Mesendoderm (in vitro differentiated cells): ENCODE measurements at regions not wholly inside any gene's neighbourhood (a gene's known extent, or its start where the extent isn't known, plus 50 kb on each side); places are given as distances from the start of the nearest gene placed in this dataset.

Experiments used
- DNase-seq: peaks from one replicate; pipeline ENCODE4 v3.0.0; 2013
- H2AK5ac ChIP-seq: 2 replicates; pipeline ENCODE4 v1.6.1; 2013; ENCODE audit warnings: low read length, inconsistent platforms
- H2BK120ac ChIP-seq: 2 replicates; pipeline ENCODE4 v1.6.1; 2013; ENCODE audit warnings: low read depth, mild to moderate bottlenecking, low read length, moderate library complexity, mixed read lengths
- H2BK15ac ChIP-seq: replicated peaks from 2 replicates; pipeline ENCODE4 v1.6.1; 2013; ENCODE audit warnings: low read depth, mild to moderate bottlenecking, moderate library complexity
- H2BK5ac ChIP-seq: 2 replicates; pipeline ENCODE4 v1.6.1; 2013; ENCODE audit warnings: low read length, inconsistent platforms
- H3K18ac ChIP-seq: 2 replicates; pipeline ENCODE4 v1.6.1; 2013; ENCODE audit warnings: mild to moderate bottlenecking, low read length, mixed read lengths
- H3K23ac ChIP-seq: one replicate; pipeline ENCODE4 v1.6.1; 2013; ENCODE audit warnings: low read length
- H3K27ac ChIP-seq: 2 replicates; pipeline ENCODE4 v1.5.1; 2013; ENCODE audit warnings: low read depth, mild to moderate bottlenecking, inconsistent platforms, low read length, moderate library complexity
- H3K27me3 ChIP-seq: 2 replicates; pipeline ENCODE4 v1.6.1; 2013; ENCODE audit warnings: low read length, control low read depth, mild to moderate bottlenecking, inconsistent platforms; ENCODE audit not compliant: insufficient read depth, poor library complexity
- H3K36me3 ChIP-seq: 2 replicates; pipeline ENCODE4 v1.6.1; 2013; ENCODE audit warnings: low read length, inconsistent platforms; ENCODE audit not compliant: control insufficient read depth, insufficient read depth
- H3K4ac ChIP-seq: one replicate; pipeline ENCODE4 v1.6.1; 2013; ENCODE audit warnings: low read depth, mild to moderate bottlenecking, low read length, moderate library complexity
- H3K4me1 ChIP-seq: 2 replicates; pipeline ENCODE4 v1.6.1; 2013; ENCODE audit warnings: low read depth, low read length, inconsistent platforms; ENCODE audit not compliant: control insufficient read depth
- H3K4me2 ChIP-seq: 2 replicates; pipeline ENCODE4 v1.6.1; 2013; ENCODE audit warnings: low read length
- H3K4me3 ChIP-seq: 2 replicates; pipeline ENCODE4 v1.5.1; 2013; ENCODE audit warnings: mild to moderate bottlenecking, low read length
- H3K56ac ChIP-seq: one replicate; pipeline ENCODE4 v1.6.1; 2013; ENCODE audit warnings: low read length
- H3K79me1 ChIP-seq: 2 replicates; pipeline ENCODE4 v1.6.1; 2013; ENCODE audit warnings: low read length, inconsistent platforms
- H3K79me2 ChIP-seq: 2 replicates; pipeline ENCODE4 v1.6.1; 2013; ENCODE audit warnings: mild to moderate bottlenecking, low read length; ENCODE audit not compliant: control insufficient read depth, insufficient read depth
- H3K9ac ChIP-seq: 2 replicates; pipeline ENCODE4 v1.6.1; 2013; ENCODE audit warnings: low read length, inconsistent platforms
- H4K5ac ChIP-seq: one replicate; pipeline ENCODE4 v1.6.1; 2013; ENCODE audit warnings: low read length
- H4K8ac ChIP-seq: one replicate; pipeline ENCODE4 v1.6.1; 2013; ENCODE audit warnings: low read depth, mild to moderate bottlenecking, control low read depth, low read length, moderate library complexity
- WGBS: extraction: QIAGEN DNeasy Blood & Tissue Kit; methylation state at CpG from one replicate; pipeline ENCODE4 v1.1.7; 2013; ENCODE audit warnings: low lambda C conversion rate, missing lambda C conversion rate; ENCODE audit not compliant: insufficient coverage; ENCODE audit errors: extremely low coverage; 5-methylcytosine and 5-hydroxymethylcytosine counted together

DNA sequence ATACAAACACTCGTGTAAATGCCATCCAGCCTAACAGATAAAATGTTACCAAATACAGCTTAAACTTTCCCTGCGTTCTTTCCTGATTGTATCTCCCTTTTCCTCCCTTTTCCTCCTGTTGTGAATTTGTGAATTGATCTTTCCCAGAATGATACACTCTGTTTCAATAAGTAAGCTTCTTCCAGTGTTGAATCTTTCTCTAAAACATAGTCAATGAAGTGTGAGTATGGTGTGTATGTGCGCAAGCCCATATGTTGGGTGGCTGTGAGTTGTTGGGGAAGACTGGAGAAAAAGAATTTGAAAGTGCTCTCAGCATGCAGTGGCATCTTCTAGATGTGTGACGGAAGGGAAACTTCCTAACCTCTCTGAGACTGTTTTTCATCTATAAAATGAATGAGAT, 143.1 kb upstream of the KLF4 start:
- no peak overlapping the region for H4K5ac ChIP-seq
- no CpG with 5 or more reads among the region's 4 CpGs for WGBS

DNA sequence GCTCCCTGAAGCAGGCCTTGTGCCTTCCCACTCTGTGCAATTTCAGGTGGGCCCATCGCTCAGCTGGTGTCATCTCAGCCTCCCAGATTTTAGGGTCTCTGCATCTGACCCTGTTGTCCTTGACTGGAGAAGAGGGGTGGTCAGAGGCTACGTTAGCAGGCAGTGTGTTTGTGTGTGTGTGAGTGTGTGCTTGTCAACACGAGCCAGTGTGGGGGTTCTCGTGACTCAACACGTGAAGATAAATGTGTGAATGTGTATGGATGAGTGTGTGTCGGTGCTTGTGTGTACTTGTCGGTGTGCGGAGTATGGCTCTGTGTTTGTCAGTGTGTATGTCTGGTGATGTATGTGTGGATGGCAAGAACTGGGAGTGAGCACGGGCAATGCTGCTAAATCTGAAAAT, 142.6 kb upstream of the KLF4 start:
- H3K4me3 ChIP-seq: no peak overlapping the region
- no peak overlapping the region for H2BK5ac ChIP-seq
- H3K79me1 ChIP-seq: no peaks in the 10 kb centered on the region
- H4K5ac ChIP-seq: no peak overlapping the region
- H3K36me3 ChIP-seq: no peaks in the 10 kb centered on the region
- WGBS: no CpG with 5 or more reads among the region's 9 CpGs
- no peak overlapping the region for H3K9ac ChIP-seq
- H3K4me2 ChIP-seq: no peak overlapping the region
- no peaks in the 10 kb centered on the region for H3K27me3 ChIP-seq
- no peak overlapping the region for H3K27ac ChIP-seq
- H4K8ac ChIP-seq: no peak overlapping the region
- H3K79me2 ChIP-seq: no peaks in the 10 kb centered on the region
- no peak overlapping the region for H2AK5ac ChIP-seq
- no peak overlapping the region for H3K23ac ChIP-seq
- no peak overlapping the region for H3K4ac ChIP-seq
- no peak overlapping the region for H2BK120ac ChIP-seq
- no peak overlapping the region for H3K18ac ChIP-seq
- H3K4me1 ChIP-seq: no peaks in the 10 kb centered on the region
- no peak for DNase-seq
- H3K56ac ChIP-seq: no peak overlapping the region
- H2BK15ac ChIP-seq: no peak overlapping the region

More for the DNA sequence above, 143.1 kb upstream of the KLF4 start:
- no peak overlapping the region for H3K56ac ChIP-seq
- H3K27me3 ChIP-seq: no peaks in the 10 kb centered on the region
- H3K36me3 ChIP-seq: no peaks in the 10 kb centered on the region
- H4K8ac ChIP-seq: no peak overlapping the region
- H3K4me2 ChIP-seq: no peak overlapping the region
- H3K23ac ChIP-seq: no peak overlapping the region
- DNase-seq: no peak
- H3K27ac ChIP-seq: no peak overlapping the region
- H3K18ac ChIP-seq: no peak overlapping the region
- no peak overlapping the region for H3K4ac ChIP-seq
- no peak overlapping the region for H2AK5ac ChIP-seq
- H3K79me2 ChIP-seq: no peaks in the 10 kb centered on the region
- H2BK5ac ChIP-seq: no peak overlapping the region
- H2BK120ac ChIP-seq: no peak overlapping the region
- no peak overlapping the region for H2BK15ac ChIP-seq
- H3K4me1 ChIP-seq: no peaks in the 10 kb centered on the region
- no peak overlapping the region for H3K4me3 ChIP-seq
- no peak overlapping the region for H3K9ac ChIP-seq
- H3K79me1 ChIP-seq: no peaks in the 10 kb centered on the region

DNA sequence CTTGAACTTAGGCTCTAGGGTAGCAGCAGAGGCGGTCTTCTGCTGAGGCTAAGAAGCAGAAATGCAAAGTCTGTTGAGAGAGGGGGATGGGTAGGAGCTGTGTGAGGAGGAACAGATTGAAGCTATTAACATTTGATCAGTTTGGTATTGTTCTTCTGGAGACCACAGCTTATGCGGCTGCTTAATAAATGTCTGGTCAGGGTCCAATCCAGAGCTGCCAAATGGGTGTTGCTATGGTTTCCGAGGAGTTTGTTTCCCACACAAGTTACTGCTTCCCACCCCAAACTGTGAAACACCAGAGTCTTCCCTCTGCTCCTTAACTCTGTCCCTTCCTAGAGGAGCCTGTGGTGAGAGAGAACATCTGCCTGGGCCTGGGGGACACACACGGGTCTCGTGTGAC, 142.2 kb upstream of the KLF4 start:
- Histone ChIP-seq H4K8ac (no peak overlapping the region), H3K79me2 (no peaks in the 10 kb centered on the region), H2AK5ac (no peak overlapping the region), H3K4me3 (no peak overlapping the region), H3K79me1 (no peaks in the 10 kb centered on the region), H3K36me3 (no peaks in the 10 kb centered on the region), H3K27ac (no peak overlapping the region), H3K4ac (no peak overlapping the region), H3K27me3 (no peaks in the 10 kb centered on the region), H3K56ac (no peak overlapping the region), H2BK15ac (no peak overlapping the region), H3K4me2 (no peak overlapping the region), H3K4me1 (no peaks in the 10 kb centered on the region), H2BK5ac (no peak overlapping the region), H4K5ac (no peak overlapping the region), H2BK120ac (no peak overlapping the region), H3K18ac (no peak overlapping the region), H3K23ac (no peak overlapping the region), H3K9ac (no peak overlapping the region)
- no CpG with 5 or more reads among the region's 5 CpGs for WGBS
- DNase-seq: peak; percentile 27

DNA sequence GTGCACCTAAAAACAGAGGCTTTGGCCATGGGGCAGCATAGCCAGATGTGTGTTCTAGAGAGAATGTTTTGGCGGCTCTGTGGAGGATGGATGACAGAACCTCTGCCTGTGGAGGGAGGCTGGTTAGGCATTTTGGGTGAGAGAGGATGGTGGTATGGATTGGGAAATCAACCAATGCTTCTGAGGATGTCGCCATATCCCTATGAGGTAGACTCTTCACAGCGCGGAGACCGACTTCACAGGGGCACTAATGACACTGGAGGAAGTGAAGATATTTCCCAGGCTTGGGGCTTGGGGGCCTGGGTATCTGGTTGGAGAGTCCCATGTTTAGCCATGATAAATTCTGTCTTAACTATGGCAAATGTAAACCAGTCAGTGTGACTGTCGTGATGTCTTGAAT, 140.6 kb upstream of the KLF4 start:
- H3K18ac ChIP-seq: no peak overlapping the region
- no peak overlapping the region for H3K4me3 ChIP-seq
- H3K23ac ChIP-seq: no peak overlapping the region
- H3K56ac ChIP-seq: no peak overlapping the region
- no peaks in the 10 kb centered on the region for H3K79me1 ChIP-seq
- no peak overlapping the region for H4K5ac ChIP-seq
- H3K4me2 ChIP-seq: no peak overlapping the region
- no peak overlapping the region for H2BK120ac ChIP-seq
- H3K9ac ChIP-seq: no peak overlapping the region
- no peak overlapping the region for H2BK5ac ChIP-seq
- H3K4ac ChIP-seq: no peak overlapping the region
- no peaks in the 10 kb centered on the region for H3K79me2 ChIP-seq
- no peak overlapping the region for H2BK15ac ChIP-seq
- H3K36me3 ChIP-seq: no peaks in the 10 kb centered on the region
- no peak overlapping the region for H4K8ac ChIP-seq
- DNase-seq: no peak
- WGBS: no CpG with 5 or more reads among the region's 6 CpGs
- H3K4me1 ChIP-seq: no peaks in the 10 kb centered on the region
- H3K27ac ChIP-seq: no peak overlapping the region
- no peaks in the 10 kb centered on the region for H3K27me3 ChIP-seq
- no peak overlapping the region for H2AK5ac ChIP-seq

DNA sequence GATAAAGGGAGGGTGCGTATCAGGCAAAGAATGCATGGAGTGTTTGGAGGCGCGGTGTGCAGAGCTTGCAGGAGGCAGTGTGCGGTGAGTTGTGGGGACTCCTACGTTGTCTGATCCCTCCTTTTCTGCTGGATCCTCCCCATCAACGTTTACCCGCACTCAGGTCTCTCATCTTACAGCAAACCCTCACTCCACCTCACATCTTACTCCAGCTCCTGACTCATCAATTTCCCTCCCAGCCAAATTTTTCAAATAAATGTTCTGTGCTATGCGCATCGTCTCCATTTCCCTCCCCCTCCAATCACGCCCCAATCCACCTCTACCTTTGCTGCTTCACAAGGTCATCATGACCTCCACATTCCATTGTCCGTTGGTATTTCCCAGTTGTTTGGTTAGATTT, 138.9 kb upstream of the KLF4 start:
- no peak overlapping the region for H4K5ac ChIP-seq
- no peak overlapping the region for H3K18ac ChIP-seq
- no peak overlapping the region for H3K9ac ChIP-seq
- WGBS: no CpG with 5 or more reads among the region's 11 CpGs
- no peak overlapping the region for H2BK5ac ChIP-seq
- H4K8ac ChIP-seq: no peak overlapping the region
- H2BK15ac ChIP-seq: no peak overlapping the region
- no peak overlapping the region for H3K27ac ChIP-seq
- no peak for DNase-seq
- no peak overlapping the region for H3K23ac ChIP-seq
- H3K4me1 ChIP-seq: no peaks in the 10 kb centered on the region
- H3K79me1 ChIP-seq: no peaks in the 10 kb centered on the region
- no peaks in the 10 kb centered on the region for H3K27me3 ChIP-seq
- H3K56ac ChIP-seq: no peak overlapping the region
- no peak overlapping the region for H3K4ac ChIP-seq
- no peak overlapping the region for H3K4me2 ChIP-seq
- no peaks in the 10 kb centered on the region for H3K79me2 ChIP-seq
- no peak overlapping the region for H3K4me3 ChIP-seq
- H3K36me3 ChIP-seq: no peaks in the 10 kb centered on the region
- no peak overlapping the region for H2BK120ac ChIP-seq
- no peak overlapping the region for H2AK5ac ChIP-seq

DNA sequence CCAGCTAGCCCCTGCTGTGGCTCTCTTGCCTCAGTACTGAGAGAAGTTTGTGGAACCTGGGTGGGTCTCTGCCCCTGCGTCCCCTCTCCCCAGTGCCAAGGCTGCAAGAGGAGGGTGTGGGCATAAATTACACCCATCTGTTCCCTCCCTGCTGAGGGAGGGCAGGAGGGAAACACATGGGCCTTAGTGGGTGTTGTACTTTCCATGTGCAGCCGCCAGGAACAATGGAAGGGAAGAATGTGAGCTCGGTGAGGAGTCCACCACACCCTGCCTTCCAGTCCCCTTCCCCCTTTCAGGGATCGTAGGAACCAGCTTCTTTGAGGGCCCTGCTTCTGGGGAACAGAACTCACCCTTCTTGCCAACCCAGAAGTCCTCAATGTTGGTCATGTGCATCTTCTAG, 138.2 kb upstream of the KLF4 start:
- peak overlapping the region; percentile 17 for H3K56ac ChIP-seq
- H3K27ac ChIP-seq: no peak overlapping the region
- H3K23ac ChIP-seq: no peak overlapping the region
- H2BK120ac ChIP-seq: no peak overlapping the region
- no peaks in the 10 kb centered on the region for H3K4me1 ChIP-seq
- no peak overlapping the region for H2AK5ac ChIP-seq
- no peaks in the 10 kb centered on the region for H3K27me3 ChIP-seq
- no peak overlapping the region for H4K8ac ChIP-seq
- H4K5ac ChIP-seq: no peak overlapping the region
- H3K79me1 ChIP-seq: no peaks in the 10 kb centered on the region
- H3K4me3 ChIP-seq: no peak overlapping the region
- no peaks in the 10 kb centered on the region for H3K79me2 ChIP-seq
- H2BK15ac ChIP-seq: no peak overlapping the region
- DNase-seq: no peak
- no peak overlapping the region for H3K4me2 ChIP-seq
- no peak overlapping the region for H3K9ac ChIP-seq
- no peak overlapping the region for H3K4ac ChIP-seq
- H3K36me3 ChIP-seq: no peaks in the 10 kb centered on the region
- no peak overlapping the region for H2BK5ac ChIP-seq
- WGBS: no CpG with 5 or more reads among the region's 4 CpGs
- no peak overlapping the region for H3K18ac ChIP-seq
